ENCODE measurements at regions not wholly inside any gene's neighbourhood (a gene's known extent, or its start where the extent isn't known, plus 50 kb on each side); places are given as distances from the start of the nearest gene placed in this dataset.

- no peak for TF ChIP-seq POLR2AphosphoS5 (IDR thresholded peaks at IDR 0.05; ENCODE audit: low read depth, low read length)
- no peak for TF ChIP-seq POLR2A (IDR thresholded peaks at IDR 0.05; ENCODE audit: low read depth, low read length)
These were observed 118.5 kb downstream of the MRPS30 start for GRCh38 chr5:44927115-44927733.
